Right ventricle myocardium superior (tissue), 1 donor: ENCODE measurements at regions not wholly inside any gene's neighbourhood (a gene's known extent, or its start where the extent isn't known, plus 50 kb on each side); places are given as distances from the start of the nearest gene placed in this dataset.

Experiments used
- ATAC-seq: fragments of 200-7000 bp; cut with Tn5 transposase; one replicate; pipeline ENCODE4 v1.9.1; 2020; ENCODE audit warnings: mild to moderate bottlenecking; ENCODE audit not compliant: poor library complexity
- DNase-seq: peaks from one replicate; pipeline ENCODE4 v3.0.0-alpha.2; 2020
- intact Hi-C: fragments of 100-400 bp; cut with DNase I; formaldehyde crosslinking; loops from one replicate; pipeline ENCODE4 v1.11.2; 2022
- donor health status: DM: no; HTN: yes; CAD: no; lungs with severe emphysema.

- ATAC-seq: no peak
- intact Hi-C loops: no loop called here
- no peak for DNase-seq
Measured at GRCh38 chr20:48308232-48308781, 519.5 kb downstream of the PREX1 start.

GRCh38 chr20:48307277-48307676, 520.5 kb downstream of the PREX1 start:
- intact Hi-C loops: no loop called here
- ATAC-seq: no peak

GRCh38 chr20:48302844-48303542, 517.7 kb upstream of the SULF2 start:
- no peak for DNase-seq
- intact Hi-C loops: no loop called here
- ATAC-seq: no peak

More at GRCh38 chr20:48307277-48307676, 520.5 kb downstream of the PREX1 start:
- no peak for DNase-seq

- intact Hi-C loops: no loop called here
- no peak for ATAC-seq
Measured at GRCh38 chr20:48302149-48302548, 516.9 kb upstream of the SULF2 start.

GRCh38 chr20:48301189-48301588, 515.9 kb upstream of the SULF2 start:
- DNase-seq (no peak), ATAC-seq (no peak)
- intact Hi-C loops: no loop called here

More at GRCh38 chr20:48302149-48302548, 516.9 kb upstream of the SULF2 start:
- DNase-seq: no peak

GRCh38 chr20:48300529-48300928, 515.2 kb upstream of the SULF2 start:
- intact Hi-C loops: no loop called here
- ATAC-seq: no peak
- DNase-seq: no peak

- DNase-seq: no peak
- intact Hi-C loops: no loop called here
- no peak for ATAC-seq
Measured at GRCh38 chr20:48298851-48299484, 513.7 kb upstream of the SULF2 start.

- intact Hi-C loops: no loop called here
- ATAC-seq (no peak), DNase-seq (no peak)
Measured at GRCh38 chr20:48298433-48298832, 513.2 kb upstream of the SULF2 start.

GRCh38 chr20:48295966-48296421, 510.7 kb upstream of the SULF2 start:
- ATAC-seq (peak; percentile 36), DNase-seq (no peak)
- intact Hi-C loops: no loop called here

GRCh38 chr20:48295445-48295903, 510.2 kb upstream of the SULF2 start:
- DNase-seq: no peak
- intact Hi-C loops: no loop called here
- ATAC-seq: peak; percentile 39

- intact Hi-C loops: no loop called here
- no peak for ATAC-seq
- no peak for DNase-seq
Measured at GRCh38 chr20:48294942-48295341, 509.7 kb upstream of the SULF2 start.

GRCh38 chr20:48294196-48294595, 508.9 kb upstream of the SULF2 start:
- DNase-seq (no peak), ATAC-seq (no peak)
- intact Hi-C loops: no loop called here

GRCh38 chr20:48293671-48294070, 508.4 kb upstream of the SULF2 start:
- ATAC-seq: no peak
- intact Hi-C loops: no loop called here

GRCh38 chr20:48292806-48293205, 507.5 kb upstream of the SULF2 start:
- intact Hi-C loops: no loop called here
- ATAC-seq (no peak), DNase-seq (no peak)

More at GRCh38 chr20:48293671-48294070, 508.4 kb upstream of the SULF2 start:
- DNase-seq: no peak

- DNase-seq (no peak), ATAC-seq (no peak)
- intact Hi-C loops: no loop called here
Measured at GRCh38 chr20:48291896-48292295, 506.6 kb upstream of the SULF2 start.

- DNase-seq (no peak), ATAC-seq (no peak)
- intact Hi-C loops: no loop called here
Measured at GRCh38 chr20:48288930-48289507, 503.7 kb upstream of the SULF2 start.

GRCh38 chr20:48287552-48288170, 502.4 kb upstream of the SULF2 start:
- intact Hi-C loops: no loop called here
- ATAC-seq (no peak), DNase-seq (no peak)

- intact Hi-C loops: no loop called here
- ATAC-seq (no peak), DNase-seq (no peak)
Measured at GRCh38 chr20:48287021-48287494, 501.8 kb upstream of the SULF2 start.

- DNase-seq (no peak), ATAC-seq (no peak)
- intact Hi-C loops: no loop called here
Measured at GRCh38 chr20:48286601-48287000, 501.3 kb upstream of the SULF2 start.
